ENCODE measurements at regions not wholly inside any gene's neighbourhood (a gene's known extent, or its start where the extent isn't known, plus 50 kb on each side); places are given as distances from the start of the nearest gene placed in this dataset.
"Not testable (repeated sequence)": the region's sequence is repeated elsewhere in the genome, so short reads cannot be mapped to it uniquely, and the experiment has no call there.

GRCh38 chr5:67732921-67733320 is 482.6 kb upstream of the PIK3R1 start:
- Mint-ChIP-seq H3K36me3 (ENCODE audit: low read depth) (no peaks in the 10 kb centered on the region), H3K27ac (no peak overlapping the region), H3K4me1 (ENCODE audit: low read depth) (no peaks in the 10 kb centered on the region), H3K4me3 (ENCODE audit: low read depth) (no peak overlapping the region), H3K9me3 (no peaks in the 10 kb centered on the region), H3K27me3 (ENCODE audit: low read depth) (no peaks in the 10 kb centered on the region)
- no peak for DNase-seq (ENCODE audit: low spot score)
- intact Hi-C loops (cut with micrococcal nuclease) = no loop called here

GRCh38 chr5:67732471-67732870 is 483.1 kb upstream of the PIK3R1 start:
- no peaks in the 10 kb centered on the region for H3K27me3 Mint-ChIP-seq (ENCODE audit: low read depth)
- H3K4me3 Mint-ChIP-seq (ENCODE audit: low read depth) = no peak overlapping the region
- DNase-seq (ENCODE audit: low spot score) = no peak
- no peaks in the 10 kb centered on the region for H3K36me3 Mint-ChIP-seq (ENCODE audit: low read depth)
- no peaks in the 10 kb centered on the region for H3K9me3 Mint-ChIP-seq
- no peaks in the 10 kb centered on the region for H3K4me1 Mint-ChIP-seq (ENCODE audit: low read depth)
- intact Hi-C loops (cut with micrococcal nuclease) = no loop called here
- no peak overlapping the region for H3K27ac Mint-ChIP-seq

- no peak overlapping the region for H3K27ac Mint-ChIP-seq
- H3K36me3 Mint-ChIP-seq (ENCODE audit: low read depth) = no peaks in the 10 kb centered on the region
- no peaks in the 10 kb centered on the region for H3K4me1 Mint-ChIP-seq (ENCODE audit: low read depth)
Measured at GRCh38 chr5:67731886-67732285, 483.7 kb upstream of the PIK3R1 start.

GRCh38 chr5:67730917-67731474 is 484.6 kb upstream of the PIK3R1 start:
- Mint-ChIP-seq H3K27me3 (ENCODE audit: low read depth) (no peaks in the 10 kb centered on the region), H3K36me3 (ENCODE audit: low read depth) (no peaks in the 10 kb centered on the region), H3K27ac (no peak overlapping the region), H3K4me3 (ENCODE audit: low read depth) (no peak overlapping the region), H3K9me3 (no peaks in the 10 kb centered on the region), H3K4me1 (ENCODE audit: low read depth) (no peaks in the 10 kb centered on the region)
- no peak for DNase-seq (ENCODE audit: low spot score)
- intact Hi-C loops (cut with micrococcal nuclease) = no loop called here

More at GRCh38 chr5:67731886-67732285, 483.7 kb upstream of the PIK3R1 start:
- intact Hi-C loops (cut with micrococcal nuclease) = no loop called here
- no peak for DNase-seq (ENCODE audit: low spot score)
- no peaks in the 10 kb centered on the region for H3K9me3 Mint-ChIP-seq
- H3K27me3 Mint-ChIP-seq (ENCODE audit: low read depth) = no peaks in the 10 kb centered on the region
- H3K4me3 Mint-ChIP-seq (ENCODE audit: low read depth) = no peak overlapping the region

GRCh38 chr5:67728326-67728890 is 487.1 kb upstream of the PIK3R1 start:
- no peaks in the 10 kb centered on the region for H3K36me3 Mint-ChIP-seq (ENCODE audit: low read depth)
- no peaks in the 10 kb centered on the region for H3K27me3 Mint-ChIP-seq (ENCODE audit: low read depth)
- no peak overlapping the region for H3K27ac Mint-ChIP-seq
- no peaks in the 10 kb centered on the region for H3K4me1 Mint-ChIP-seq (ENCODE audit: low read depth)
- intact Hi-C loops (cut with micrococcal nuclease) = no loop called here
- H3K9me3 Mint-ChIP-seq = no peaks in the 10 kb centered on the region
- no peak overlapping the region for H3K4me3 Mint-ChIP-seq (ENCODE audit: low read depth)
- DNase-seq (ENCODE audit: low spot score) = no peak

- Mint-ChIP-seq H3K36me3 (ENCODE audit: low read depth) (no peaks in the 10 kb centered on the region), H3K27me3 (ENCODE audit: low read depth) (no peaks in the 10 kb centered on the region), H3K27ac (no peak overlapping the region), H3K9me3 (no peaks in the 10 kb centered on the region), H3K4me3 (ENCODE audit: low read depth) (no peak overlapping the region), H3K4me1 (ENCODE audit: low read depth) (no peaks in the 10 kb centered on the region)
- no peak for DNase-seq (ENCODE audit: low spot score)
- intact Hi-C loops (cut with micrococcal nuclease) = no loop called here
Measured at GRCh38 chr5:67725604-67726003, 490.0 kb upstream of the PIK3R1 start.

- intact Hi-C loops (cut with micrococcal nuclease) = no loop called here
Measured at GRCh38 chr5:67724412-67725135, 491.0 kb upstream of the PIK3R1 start.

GRCh38 chr5:67723873-67724272 is 491.7 kb upstream of the PIK3R1 start:
- intact Hi-C loops (cut with micrococcal nuclease) = no loop called here
- no peaks in the 10 kb centered on the region for H3K36me3 Mint-ChIP-seq (ENCODE audit: low read depth)
- H3K4me3 Mint-ChIP-seq (ENCODE audit: low read depth) = no peak overlapping the region
- no peaks in the 10 kb centered on the region for H3K27me3 Mint-ChIP-seq (ENCODE audit: low read depth)
- H3K4me1 Mint-ChIP-seq (ENCODE audit: low read depth) = no peaks in the 10 kb centered on the region
- no peak overlapping the region for H3K27ac Mint-ChIP-seq
- no peak for DNase-seq (ENCODE audit: low spot score)
- no peaks in the 10 kb centered on the region for H3K9me3 Mint-ChIP-seq

More at GRCh38 chr5:67724412-67725135, 491.0 kb upstream of the PIK3R1 start:
- no peak overlapping the region for H3K27ac Mint-ChIP-seq
- H3K36me3 Mint-ChIP-seq (ENCODE audit: low read depth) = no peaks in the 10 kb centered on the region
- H3K4me3 Mint-ChIP-seq (ENCODE audit: low read depth) = no peak overlapping the region
- no peaks in the 10 kb centered on the region for H3K27me3 Mint-ChIP-seq (ENCODE audit: low read depth)
- DNase-seq (ENCODE audit: low spot score) = no peak
- no peaks in the 10 kb centered on the region for H3K4me1 Mint-ChIP-seq (ENCODE audit: low read depth)
- no peaks in the 10 kb centered on the region for H3K9me3 Mint-ChIP-seq

- H3K9me3 Mint-ChIP-seq; H3K27me3 Mint-ChIP-seq (ENCODE audit: low read depth); H3K4me1 Mint-ChIP-seq (ENCODE audit: low read depth); H3K36me3 Mint-ChIP-seq (ENCODE audit: low read depth); H3K27ac Mint-ChIP-seq; H3K4me3 Mint-ChIP-seq (ENCODE audit: low read depth); DNase-seq (ENCODE audit: low spot score); intact Hi-C loops (cut with micrococcal nuclease): not testable (repeated sequence)
Measured at GRCh38 chr5:67722582-67722981, 493.0 kb upstream of the PIK3R1 start.

GRCh38 chr5:67720162-67720772 is 495.3 kb upstream of the PIK3R1 start:
- no peaks in the 10 kb centered on the region for H3K27me3 Mint-ChIP-seq (ENCODE audit: low read depth)
- intact Hi-C loops (cut with micrococcal nuclease) = no loop called here
- H3K4me3 Mint-ChIP-seq (ENCODE audit: low read depth) = no peak overlapping the region
- H3K27ac Mint-ChIP-seq = no peak overlapping the region
- no peak for DNase-seq (ENCODE audit: low spot score)
- no peaks in the 10 kb centered on the region for H3K9me3 Mint-ChIP-seq
- H3K4me1 Mint-ChIP-seq (ENCODE audit: low read depth) = no peaks in the 10 kb centered on the region
- H3K36me3 Mint-ChIP-seq (ENCODE audit: low read depth) = no peaks in the 10 kb centered on the region

- peaks cover 15% of the 10 kb centered on the region for H3K9me3 Mint-ChIP-seq
- intact Hi-C loops (cut with micrococcal nuclease) = no loop called here
- H3K27ac Mint-ChIP-seq = no peak overlapping the region
- DNase-seq (ENCODE audit: low spot score) = no peak
- no peak overlapping the region for H3K4me3 Mint-ChIP-seq (ENCODE audit: low read depth)
- no peaks in the 10 kb centered on the region for H3K4me1 Mint-ChIP-seq (ENCODE audit: low read depth)
- H3K27me3 Mint-ChIP-seq (ENCODE audit: low read depth) = no peaks in the 10 kb centered on the region
- H3K36me3 Mint-ChIP-seq (ENCODE audit: low read depth) = no peaks in the 10 kb centered on the region
Measured at GRCh38 chr5:67702008-67702407, 505.4 kb upstream of the CD180 start.

GRCh38 chr5:67699560-67699959 is 503.0 kb upstream of the CD180 start:
- peaks cover 15% of the 10 kb centered on the region for H3K9me3 Mint-ChIP-seq
- DNase-seq (ENCODE audit: low spot score) = no peak
- no peaks in the 10 kb centered on the region for H3K36me3 Mint-ChIP-seq (ENCODE audit: low read depth)
- no peaks in the 10 kb centered on the region for H3K4me1 Mint-ChIP-seq (ENCODE audit: low read depth)
- H3K4me3 Mint-ChIP-seq (ENCODE audit: low read depth) = no peak overlapping the region
- intact Hi-C loops (cut with micrococcal nuclease) = no loop called here
- no peaks in the 10 kb centered on the region for H3K27me3 Mint-ChIP-seq (ENCODE audit: low read depth)
- H3K27ac Mint-ChIP-seq = no peak overlapping the region

GRCh38 chr5:67696446-67696845 is 499.8 kb upstream of the CD180 start:
- no peak for DNase-seq (ENCODE audit: low spot score)
- H3K9me3 Mint-ChIP-seq = no peaks in the 10 kb centered on the region
- intact Hi-C loops (cut with micrococcal nuclease) = no loop called here
- no peaks in the 10 kb centered on the region for H3K27me3 Mint-ChIP-seq (ENCODE audit: low read depth)
- no peak overlapping the region for H3K4me3 Mint-ChIP-seq (ENCODE audit: low read depth)
- no peak overlapping the region for H3K27ac Mint-ChIP-seq
- no peaks in the 10 kb centered on the region for H3K36me3 Mint-ChIP-seq (ENCODE audit: low read depth)
- H3K4me1 Mint-ChIP-seq (ENCODE audit: low read depth) = no peaks in the 10 kb centered on the region
